CD4-positive, alpha-beta T cell (primary cell): ENCODE measurements at regions not wholly inside any gene's neighbourhood (a gene's known extent, or its start where the extent isn't known, plus 50 kb on each side); places are given as distances from the start of the nearest gene placed in this dataset.

ENCODE experiments used
- ATAC-seq: fragments of 200-7000 bp; cut with Tn5 transposase; one replicate; pipeline ENCODE4 v1.10.0; 2022; ENCODE audit warnings: mild to moderate bottlenecking; ENCODE audit not compliant: poor library complexity
- CTCF ChIA-PET: fragments of 350-600 bp; sonication (Branson Sonifier 250); formaldehyde crosslinking; loops from one replicate; lab custom pipeline; 2021; ENCODE audit warnings: antibody characterized with exemption, inconsistent platforms; lab: Charles Lee
- POLR2A ChIA-PET: fragments of 350-600 bp; sonication (Branson Sonifier 250); formaldehyde crosslinking; loops from one replicate; lab custom pipeline; 2021; ENCODE audit warnings: antibody characterized with exemption, inconsistent platforms; lab: Charles Lee
- DNase-seq, 14 experiments: peaks; one replicate each; pipeline ENCODE4 v3.0.0-alpha.2; 2013 to 2020; ENCODE audit warnings: mixed read lengths in 2 of 14
- H3K27ac ChIP-seq, 2 donors: one replicate each; pipeline versions ENCODE4 v1.5.1 to v1.7.0; 2013; ENCODE audit warnings: low read length in 2 of 2, low read depth in 1 of 2, mild to moderate bottlenecking in 1 of 2
- H3K27me3 ChIP-seq, 2 experiments: 1 replicate in 1 of 2; 2 replicates in 1 of 2; pipeline versions ENCODE4 v1.6.1 to v1.7.0; 2013; ENCODE audit warnings: low read length in 2 of 2, control low read depth in 1 of 2, mild to moderate bottlenecking in 1 of 2, moderate library complexity in 1 of 2; ENCODE audit not compliant: insufficient read depth in 2 of 2, control insufficient read depth in 1 of 2
- H3K36me3 ChIP-seq: one replicate; pipeline ENCODE4 v1.6.1; 2013; ENCODE audit warnings: low read length, control low read depth; ENCODE audit not compliant: insufficient read depth
- H3K4me1 ChIP-seq: one replicate; pipeline ENCODE4 v1.6.1; 2013; ENCODE audit warnings: low read length, control low read depth; ENCODE audit not compliant: insufficient read depth
- H3K4me3 ChIP-seq: one replicate; pipeline ENCODE4 v1.5.1; 2013; ENCODE audit warnings: mild to moderate bottlenecking, low read length, moderate library complexity
- H3K9me3 ChIP-seq, 2 experiments: 1 replicate in 1 of 2; 2 replicates in 1 of 2; pipeline versions ENCODE4 v1.6.1 to v1.7.0; 2013; ENCODE audit warnings: low read length in 2 of 2, mild to moderate bottlenecking in 2 of 2, control low read depth in 1 of 2, moderate library complexity in 1 of 2; ENCODE audit not compliant: control insufficient read depth in 1 of 2, insufficient read depth in 1 of 2
- H3K27ac Mint-ChIP-seq: one replicate; pipeline ENCODE4 v1.8.0; 2020; ENCODE audit warnings: mixed read lengths
- H3K27me3 Mint-ChIP-seq: one replicate; pipeline ENCODE4 v1.8.0; 2021; ENCODE audit warnings: mixed read lengths
- H3K36me3 Mint-ChIP-seq: one replicate; pipeline ENCODE4 v1.8.0; 2021; ENCODE audit warnings: low read depth, mixed read lengths
- H3K4me1 Mint-ChIP-seq: one replicate; pipeline ENCODE4 v1.8.0; 2021; ENCODE audit warnings: low read depth, mixed read lengths
- H3K4me3 Mint-ChIP-seq: one replicate; pipeline ENCODE4 v1.8.0; 2020; ENCODE audit warnings: mild to moderate bottlenecking, mixed read lengths
- H3K9me3 Mint-ChIP-seq: one replicate; pipeline ENCODE4 v1.8.0; 2020; ENCODE audit warnings: mixed read lengths
- intact Hi-C, 2 experiments: fragments of 100-400 bp; cut with DNase I in 1 of 2; cut with micrococcal nuclease in 1 of 2; formaldehyde crosslinking; loops; one replicate each; pipeline versions ENCODE4 v1.15.1 to v1.9.0; 2023 to 2025; cut with DNase I, micrococcal nuclease
- TF ChIP-seq, protein P1 (sequence below): fragments of 200-600 bp; IDR thresholded peaks from one replicate; pipeline ENCODE4 v1.8.0; 2022; ENCODE audit warnings: antibody characterized with exemption, mild to moderate bottlenecking

DNA sequence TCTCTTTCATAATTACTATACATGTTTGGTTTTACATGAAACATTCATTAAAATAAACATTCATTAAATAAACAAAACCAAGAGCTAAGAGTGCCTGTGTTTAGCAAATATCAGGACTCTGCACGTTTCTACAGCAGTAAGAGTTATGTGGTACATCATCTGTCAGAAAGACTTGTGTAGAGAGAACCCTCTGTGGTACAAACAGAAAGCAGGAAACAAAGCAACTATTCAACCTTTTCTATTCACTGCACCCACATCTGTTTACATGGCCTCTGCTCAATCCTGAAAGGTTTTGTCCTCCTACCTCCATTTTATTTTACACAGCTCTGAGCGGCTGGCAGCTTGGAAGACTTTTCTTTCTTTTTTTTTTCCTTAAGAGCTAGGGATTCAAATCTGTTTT, 90.7 kb upstream of the PCDH18 start:
- H3K4me3 ChIP-seq: no peak overlapping the region
- Mint-ChIP-seq H3K4me3 (no peak overlapping the region), H3K4me1 (no peaks in the 10 kb centered on the region), H3K9me3 (peaks cover 6% of the 10 kb centered on the region), H3K36me3 (no peaks in the 10 kb centered on the region), H3K27ac (no peak overlapping the region), H3K27me3 (no peaks in the 10 kb centered on the region)
- peaks cover 0 to 12% of the 10 kb centered on the region in 2 experiments for H3K9me3 ChIP-seq
- TF ChIP-seq, protein P1, sequence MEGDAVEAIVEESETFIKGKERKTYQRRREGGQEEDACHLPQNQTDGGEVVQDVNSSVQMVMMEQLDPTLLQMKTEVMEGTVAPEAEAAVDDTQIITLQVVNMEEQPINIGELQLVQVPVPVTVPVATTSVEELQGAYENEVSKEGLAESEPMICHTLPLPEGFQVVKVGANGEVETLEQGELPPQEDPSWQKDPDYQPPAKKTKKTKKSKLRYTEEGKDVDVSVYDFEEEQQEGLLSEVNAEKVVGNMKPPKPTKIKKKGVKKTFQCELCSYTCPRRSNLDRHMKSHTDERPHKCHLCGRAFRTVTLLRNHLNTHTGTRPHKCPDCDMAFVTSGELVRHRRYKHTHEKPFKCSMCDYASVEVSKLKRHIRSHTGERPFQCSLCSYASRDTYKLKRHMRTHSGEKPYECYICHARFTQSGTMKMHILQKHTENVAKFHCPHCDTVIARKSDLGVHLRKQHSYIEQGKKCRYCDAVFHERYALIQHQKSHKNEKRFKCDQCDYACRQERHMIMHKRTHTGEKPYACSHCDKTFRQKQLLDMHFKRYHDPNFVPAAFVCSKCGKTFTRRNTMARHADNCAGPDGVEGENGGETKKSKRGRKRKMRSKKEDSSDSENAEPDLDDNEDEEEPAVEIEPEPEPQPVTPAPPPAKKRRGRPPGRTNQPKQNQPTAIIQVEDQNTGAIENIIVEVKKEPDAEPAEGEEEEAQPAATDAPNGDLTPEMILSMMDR: no peak
- ChIA-PET POLR2A (no interaction called here), CTCF (no interaction called here)
- DNase-seq (no peak), ATAC-seq (no peak)
- H3K27ac ChIP-seq: no peak overlapping the region
- no peaks in the 10 kb centered on the region for H3K4me1 ChIP-seq
- H3K27me3 ChIP-seq: no peaks in the 10 kb centered on the region
- H3K36me3 ChIP-seq: no peaks in the 10 kb centered on the region
- intact Hi-C loops: no loop called here

DNA sequence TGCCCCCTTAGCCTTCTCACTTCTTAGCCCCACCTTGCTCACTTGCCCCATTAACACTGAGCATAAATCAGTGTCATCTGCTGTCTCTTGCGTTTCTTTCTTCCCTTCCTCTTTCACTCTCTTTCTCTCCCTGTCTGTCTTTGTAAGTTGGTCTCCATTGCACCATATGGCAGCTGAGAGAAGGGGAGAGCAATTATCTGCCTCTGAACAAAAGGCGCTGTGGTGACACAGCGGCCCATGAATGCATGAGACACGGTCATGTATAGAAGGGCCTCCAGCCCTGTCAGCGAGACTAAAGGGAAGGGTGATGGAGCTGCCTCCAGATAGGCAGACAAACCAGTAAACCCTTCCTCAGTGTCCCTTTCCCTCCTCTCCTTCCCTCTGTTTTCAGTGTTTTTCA, 88.8 kb upstream of the PCDH18 start:
- Mint-ChIP-seq H3K4me3 (no peak overlapping the region), H3K27ac (no peak overlapping the region), H3K4me1 (no peaks in the 10 kb centered on the region), H3K27me3 (no peaks in the 10 kb centered on the region), H3K9me3 (peaks cover 6% of the 10 kb centered on the region), H3K36me3 (no peaks in the 10 kb centered on the region)
- Histone ChIP-seq H3K36me3 (no peaks in the 10 kb centered on the region), H3K9me3 (peaks cover 0 to 12% of the 10 kb centered on the region in 2 experiments), H3K27me3 (no peaks in the 10 kb centered on the region), H3K4me3 (no peak overlapping the region), H3K4me1 (no peaks in the 10 kb centered on the region), H3K27ac (no peak overlapping the region)
- CTCF ChIA-PET: no interaction called here
- POLR2A ChIA-PET: no interaction called here
- DNase-seq: no peak
- intact Hi-C loops: no loop called here
- TF ChIP-seq, protein P1: no peak
- ATAC-seq: no peak

DNA sequence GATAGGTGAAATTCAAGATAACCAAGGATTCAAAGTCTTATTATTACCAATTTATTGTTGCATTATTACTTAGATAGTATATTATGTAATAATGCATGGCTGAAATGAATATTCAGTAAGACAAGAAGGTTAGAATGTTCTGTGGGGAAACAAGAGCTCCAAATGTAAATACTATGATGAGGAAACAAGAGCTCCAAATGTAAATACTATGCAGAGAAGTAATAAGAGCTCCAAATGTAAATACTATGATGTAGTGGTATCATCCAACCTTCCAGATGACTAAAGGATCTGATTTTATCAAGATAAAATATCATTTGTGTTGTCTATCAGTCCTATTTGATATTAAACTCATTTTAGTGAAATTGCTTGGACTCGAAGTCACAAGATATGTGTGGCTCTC, 82.2 kb upstream of the PCDH18 start:
- ChIA-PET POLR2A (no interaction called here), CTCF (interaction anchor here (0.6 kb wide), 1 partner anchor 45 kb away, joined by 4 read pairs; no protein-coding TSS in a partner anchor)
- peaks cover 0 to 3% of the 10 kb centered on the region in 2 experiments for H3K9me3 ChIP-seq
- no peaks in the 10 kb centered on the region for H3K27me3 ChIP-seq
- H3K9me3 Mint-ChIP-seq: peaks cover 8% of the 10 kb centered on the region
- no peak overlapping the region for H3K27ac ChIP-seq
- H3K4me3 Mint-ChIP-seq: no peak overlapping the region
- H3K4me1 ChIP-seq: no peaks in the 10 kb centered on the region
- intact Hi-C loops: no loop called here
- H3K27ac Mint-ChIP-seq: no peak overlapping the region
- H3K27me3 Mint-ChIP-seq: no peaks in the 10 kb centered on the region
- no peak for ATAC-seq
- no peak overlapping the region for H3K4me3 ChIP-seq
- H3K4me1 Mint-ChIP-seq: no peaks in the 10 kb centered on the region
- no peak for DNase-seq
- no peaks in the 10 kb centered on the region for H3K36me3 ChIP-seq
- no peaks in the 10 kb centered on the region for H3K36me3 Mint-ChIP-seq
- TF ChIP-seq, protein P1: no peak
